Kidney (tissue), 13 donors: ENCODE measurements at regions not wholly inside any gene's neighbourhood (a gene's known extent, or its start where the extent isn't known, plus 50 kb on each side); places are given as distances from the start of the nearest gene placed in this dataset.
A peak's percentile ranks its signal among the peaks of the same experiment; 100 is the strongest.

ENCODE experiments used
- DNase-seq, 5 donors: peaks; one replicate each; pipeline ENCODE4 v3.0.0-alpha.2; 2013 to 2020
- FAIRE-seq: peaks from 2 replicates; lab custom pipeline; 2012; peaks lifted over from hg19 to GRCh38; lab: Jason Lieb, UNC
- H3K27ac ChIP-seq, 2 donors: one replicate each; pipeline ENCODE4 v1.7.0; 2013; ENCODE audit warnings: low read depth in 2 of 2, low read length in 2 of 2, inconsistent platforms in 1 of 2
- H3K27me3 ChIP-seq: one replicate; pipeline ENCODE4 v1.7.1; 2013; ENCODE audit warnings: low read length, inconsistent platforms; ENCODE audit not compliant: control insufficient read depth, insufficient read depth
- H3K36me3 ChIP-seq, 3 donors: one replicate each; pipeline versions ENCODE4 v1.7.0 to v1.7.1; 2013; ENCODE audit warnings: low read length in 3 of 3, control low read depth in 1 of 3, inconsistent platforms in 1 of 3; ENCODE audit not compliant: insufficient read depth in 3 of 3, control insufficient read depth in 2 of 3
- H3K4me1 ChIP-seq, 3 donors: one replicate each; pipeline versions ENCODE4 v1.7.0 to v1.7.1; 2013; ENCODE audit warnings: low read length in 3 of 3, inconsistent platforms in 1 of 3, low read depth in 1 of 3; ENCODE audit not compliant: control insufficient read depth in 2 of 3, insufficient read depth in 2 of 3
- H3K4me3 ChIP-seq, 3 donors: one replicate each; pipeline versions ENCODE4 v1.7.0 to v1.8.1; 2013; ENCODE audit warnings: low read length in 3 of 3, control low read depth in 1 of 3, inconsistent platforms in 1 of 3
- H3K9ac ChIP-seq, 3 donors: one replicate each; pipeline versions ENCODE4 v1.7.0 to v1.7.1; 2013; ENCODE audit warnings: low read length in 3 of 3, control low read depth in 1 of 3, inconsistent platforms in 1 of 3
- H3K9me3 ChIP-seq, 3 donors: one replicate each; pipeline versions ENCODE4 v1.7.0 to v1.7.1; 2013; ENCODE audit warnings: low read length in 3 of 3, control low read depth in 1 of 3, inconsistent platforms in 1 of 3; ENCODE audit not compliant: control insufficient read depth in 2 of 3, insufficient read depth in 1 of 3
- CTCF ChIP-seq: IDR thresholded peaks from 3 replicates; pipeline ENCODE4 v1.5.1; 2012; ENCODE audit warnings: mild to moderate bottlenecking, moderate library complexity, borderline replicate concordance; ENCODE audit not compliant: insufficient read depth; ENCODE audit errors: extremely low read depth
- intact Hi-C: fragments of 100-400 bp; cut with DNase I; formaldehyde crosslinking; loops from one replicate; pipeline ENCODE4 v1.11.1; 2022
- donor health status: control.
- donor health status: control.
- donor health status: control.
- donor health status: control.
- donor health status: control.
- donor health status: DM: yes; HTN: yes; CAD: no.
- donor health status: Normal renal cell carcinoma (clear cell type).

GRCh38 chr4:71962622-71963264, 69.1 kb upstream of the NPFFR2 start:
- DNase-seq (no peak), FAIRE-seq (no peak)
- Histone ChIP-seq H3K36me3 (no peaks in the 10 kb centered on the region), H3K4me3 (no peak overlapping the region), H3K27me3 (no peaks in the 10 kb centered on the region), H3K4me1 (no peaks in the 10 kb centered on the region), H3K27ac (no peak overlapping the region), H3K9me3 (no peaks in the 10 kb centered on the region), H3K9ac (no peak overlapping the region)
- TF ChIP-seq CTCF, result no peak
- intact Hi-C loops, result no loop called here

GRCh38 chr4:71974681-71975080, 57.1 kb upstream of the NPFFR2 start:
- Histone ChIP-seq H3K27me3 (no peaks in the 10 kb centered on the region), H3K36me3 (no peaks in the 10 kb centered on the region), H3K9me3 (no peaks in the 10 kb centered on the region), H3K27ac (no peak overlapping the region), H3K4me1 (no peaks in the 10 kb centered on the region), H3K4me3 (no peak overlapping the region), H3K9ac (no peak overlapping the region)
- intact Hi-C loops, result no loop called here
- DNase-seq, result peak in 1 of 5 donors; percentile 5
- no peak for FAIRE-seq
- no peak for TF ChIP-seq CTCF

- Histone ChIP-seq H3K27me3 (no peaks in the 10 kb centered on the region), H3K9ac (no peak overlapping the region), H3K9me3 (no peaks in the 10 kb centered on the region), H3K27ac (no peak overlapping the region), H3K4me1 (no peaks in the 10 kb centered on the region), H3K4me3 (no peak overlapping the region), H3K36me3 (no peaks in the 10 kb centered on the region)
- DNase-seq, result no peak
- intact Hi-C loops, result no loop called here
- TF ChIP-seq CTCF, result no peak
- FAIRE-seq, result no peak
Observed at GRCh38 chr4:71976523-71976922, 55.3 kb upstream of the NPFFR2 start.
